ENCODE measurements at regions not wholly inside any gene's neighbourhood (a gene's known extent, or its start where the extent isn't known, plus 50 kb on each side); places are given as distances from the start of the nearest gene placed in this dataset.

GRCh38 chr14:26004342-26004741 is 593.5 kb downstream of the NOVA1 start:
- H3K79me1 ChIP-seq (ENCODE audit: low read length) = no peaks in the 10 kb centered on the region
- no peak overlapping the region for H3K23ac ChIP-seq (ENCODE audit: low read length)
- H3K27me3 ChIP-seq (ENCODE audit: insufficient read depth, low read length) = no peaks in the 10 kb centered on the region
- H3K9me3 ChIP-seq (ENCODE audit: insufficient read depth, low read depth, low read length) = no peaks in the 10 kb centered on the region
- H2BK120ac ChIP-seq (ENCODE audit: insufficient read depth, low read length, poor library complexity) = no peak overlapping the region
- no CpG with 5 or more reads among the region's 2 CpGs for WGBS (ENCODE audit: extremely low coverage, insufficient coverage, insufficient read length)
- H3K14ac ChIP-seq (ENCODE audit: low read length) = no peak overlapping the region
- H2AFZ ChIP-seq (ENCODE audit: insufficient read depth, low read length, poor library complexity) = no peak overlapping the region
- no peaks in the 10 kb centered on the region for H3K79me2 ChIP-seq (ENCODE audit: control insufficient read depth, insufficient read depth, low read length, poor library complexity)
- no peak overlapping the region for H3K27ac ChIP-seq (ENCODE audit: low read depth, low read length)
- H2BK5ac ChIP-seq (ENCODE audit: low read depth, low read length, poor library complexity) = no peak overlapping the region
- H3K4me2 ChIP-seq (ENCODE audit: low read length) = no peak overlapping the region
- H3K4me3 ChIP-seq (ENCODE audit: low read depth, low read length) = no peak overlapping the region
- no peaks in the 10 kb centered on the region for H3K36me3 ChIP-seq (ENCODE audit: control insufficient read depth in 1 of 2, insufficient read depth in 2 of 2, low read length in 2 of 2)
- no peak overlapping the region for H4K91ac ChIP-seq (ENCODE audit: low read depth, low read length)
- H4K8ac ChIP-seq (ENCODE audit: low read depth, low read length) = no peak overlapping the region
- no peak overlapping the region for H2AK5ac ChIP-seq (ENCODE audit: low read length)
- no peak overlapping the region for H4K12ac ChIP-seq (ENCODE audit: low read depth, low read length)
- no peaks in the 10 kb centered on the region for H3K4me1 ChIP-seq (ENCODE audit: control insufficient read depth in 1 of 2, insufficient read depth in 2 of 2, low read length in 2 of 2)
- no peak overlapping the region for H3K9ac ChIP-seq (ENCODE audit: low read length)
- H2BK12ac ChIP-seq (ENCODE audit: low read length) = no peak overlapping the region
- no peak overlapping the region for H3K4ac ChIP-seq (ENCODE audit: low read depth, low read length)
- no peak overlapping the region for H3K18ac ChIP-seq (ENCODE audit: low read length)
- no peak for DNase-seq

- no peak for DNase-seq
- Histone ChIP-seq H3K36me3 (ENCODE audit: control insufficient read depth in 1 of 2, insufficient read depth in 2 of 2, low read length in 2 of 2) (no peaks in the 10 kb centered on the region), H3K14ac (ENCODE audit: low read length) (no peak overlapping the region), H2BK12ac (ENCODE audit: low read length) (no peak overlapping the region), H2BK5ac (ENCODE audit: low read depth, low read length, poor library complexity) (no peak overlapping the region), H2AK5ac (ENCODE audit: low read length) (no peak overlapping the region), H2AFZ (ENCODE audit: insufficient read depth, low read length, poor library complexity) (no peak overlapping the region), H2BK120ac (ENCODE audit: insufficient read depth, low read length, poor library complexity) (no peak overlapping the region), H3K4me3 (ENCODE audit: low read depth, low read length) (no peak overlapping the region), H4K12ac (ENCODE audit: low read depth, low read length) (no peak overlapping the region), H3K4ac (ENCODE audit: low read depth, low read length) (no peak overlapping the region), H4K8ac (ENCODE audit: low read depth, low read length) (no peak overlapping the region), H3K4me1 (ENCODE audit: control insufficient read depth in 1 of 2, insufficient read depth in 2 of 2, low read length in 2 of 2) (no peaks in the 10 kb centered on the region), H3K23ac (ENCODE audit: low read length) (no peak overlapping the region), H3K27me3 (ENCODE audit: insufficient read depth, low read length) (no peaks in the 10 kb centered on the region), H3K18ac (ENCODE audit: low read length) (no peak overlapping the region), H3K9me3 (ENCODE audit: insufficient read depth, low read depth, low read length) (no peaks in the 10 kb centered on the region), H3K79me1 (ENCODE audit: low read length) (no peaks in the 10 kb centered on the region), H3K27ac (ENCODE audit: low read depth, low read length) (no peak overlapping the region), H4K91ac (ENCODE audit: low read depth, low read length) (no peak overlapping the region), H3K4me2 (ENCODE audit: low read length) (no peak overlapping the region), H3K79me2 (ENCODE audit: control insufficient read depth, insufficient read depth, low read length, poor library complexity) (no peaks in the 10 kb centered on the region), H3K9ac (ENCODE audit: low read length) (no peak overlapping the region)
Observed at GRCh38 chr14:25993830-25994229, 604.0 kb downstream of the NOVA1 start.

- Histone ChIP-seq H3K4ac (ENCODE audit: low read depth, low read length) (no peak overlapping the region), H4K12ac (ENCODE audit: low read depth, low read length) (no peak overlapping the region), H3K27me3 (ENCODE audit: insufficient read depth, low read length) (no peaks in the 10 kb centered on the region), H3K79me2 (ENCODE audit: control insufficient read depth, insufficient read depth, low read length, poor library complexity) (no peaks in the 10 kb centered on the region), H3K18ac (ENCODE audit: low read length) (no peak overlapping the region), H3K23ac (ENCODE audit: low read length) (no peak overlapping the region), H4K8ac (ENCODE audit: low read depth, low read length) (no peak overlapping the region), H3K36me3 (ENCODE audit: control insufficient read depth in 1 of 2, insufficient read depth in 2 of 2, low read length in 2 of 2) (no peaks in the 10 kb centered on the region), H2AK5ac (ENCODE audit: low read length) (no peak overlapping the region), H3K14ac (ENCODE audit: low read length) (no peak overlapping the region), H3K9me3 (ENCODE audit: insufficient read depth, low read depth, low read length) (peaks cover 2% of the 10 kb centered on the region), H2AFZ (ENCODE audit: insufficient read depth, low read length, poor library complexity) (no peak overlapping the region), H2BK12ac (ENCODE audit: low read length) (no peak overlapping the region), H3K4me3 (ENCODE audit: low read depth, low read length) (no peak overlapping the region), H2BK5ac (ENCODE audit: low read depth, low read length, poor library complexity) (no peak overlapping the region), H4K91ac (ENCODE audit: low read depth, low read length) (no peak overlapping the region), H3K4me1 (ENCODE audit: control insufficient read depth in 1 of 2, insufficient read depth in 2 of 2, low read length in 2 of 2) (no peaks in the 10 kb centered on the region), H3K4me2 (ENCODE audit: low read length) (no peak overlapping the region), H3K27ac (ENCODE audit: low read depth, low read length) (no peak overlapping the region), H3K79me1 (ENCODE audit: low read length) (no peaks in the 10 kb centered on the region), H2BK120ac (ENCODE audit: insufficient read depth, low read length, poor library complexity) (no peak overlapping the region), H3K9ac (ENCODE audit: low read length) (no peak overlapping the region)
- WGBS (ENCODE audit: extremely low coverage, insufficient coverage, insufficient read length) = no CpG with 5 or more reads among the region's 3 CpGs
- no peak for DNase-seq
Observed at GRCh38 chr14:25988536-25988935, 609.3 kb downstream of the NOVA1 start.

GRCh38 chr14:25955772-25956171 is 642.1 kb downstream of the NOVA1 start:
- H2AK5ac ChIP-seq (ENCODE audit: low read length) = no peak overlapping the region
- H3K23ac ChIP-seq (ENCODE audit: low read length) = no peak overlapping the region
- no peak overlapping the region for H2BK12ac ChIP-seq (ENCODE audit: low read length)
- no peaks in the 10 kb centered on the region for H3K4me1 ChIP-seq (ENCODE audit: control insufficient read depth in 1 of 2, insufficient read depth in 2 of 2, low read length in 2 of 2)
- H3K27ac ChIP-seq (ENCODE audit: low read depth, low read length) = no peak overlapping the region
- no peak overlapping the region for H2BK5ac ChIP-seq (ENCODE audit: low read depth, low read length, poor library complexity)
- no peaks in the 10 kb centered on the region for H3K79me1 ChIP-seq (ENCODE audit: low read length)
- no peak overlapping the region for H3K4ac ChIP-seq (ENCODE audit: low read depth, low read length)
- H4K12ac ChIP-seq (ENCODE audit: low read depth, low read length) = no peak overlapping the region
- no peak overlapping the region for H3K4me2 ChIP-seq (ENCODE audit: low read length)
- DNase-seq = no peak
- H3K14ac ChIP-seq (ENCODE audit: low read length) = no peak overlapping the region
- H3K18ac ChIP-seq (ENCODE audit: low read length) = no peak overlapping the region
- no peaks in the 10 kb centered on the region for H3K36me3 ChIP-seq (ENCODE audit: control insufficient read depth in 1 of 2, insufficient read depth in 2 of 2, low read length in 2 of 2)
- WGBS (ENCODE audit: extremely low coverage, insufficient coverage, insufficient read length) = no CpG with 5 or more reads among the region's 3 CpGs
- H3K27me3 ChIP-seq (ENCODE audit: insufficient read depth, low read length) = no peaks in the 10 kb centered on the region
- H4K8ac ChIP-seq (ENCODE audit: low read depth, low read length) = no peak overlapping the region
- H3K4me3 ChIP-seq (ENCODE audit: low read depth, low read length) = no peak overlapping the region
- no peaks in the 10 kb centered on the region for H3K79me2 ChIP-seq (ENCODE audit: control insufficient read depth, insufficient read depth, low read length, poor library complexity)
- no peak overlapping the region for H4K91ac ChIP-seq (ENCODE audit: low read depth, low read length)
- no peak overlapping the region for H3K9ac ChIP-seq (ENCODE audit: low read length)
- H2BK120ac ChIP-seq (ENCODE audit: insufficient read depth, low read length, poor library complexity) = no peak overlapping the region
- H3K9me3 ChIP-seq (ENCODE audit: insufficient read depth, low read depth, low read length) = no peaks in the 10 kb centered on the region
- H2AFZ ChIP-seq (ENCODE audit: insufficient read depth, low read length, poor library complexity) = no peak overlapping the region
